H9 (cell line): ENCODE measurements at regions not wholly inside any gene's neighbourhood (a gene's known extent, or its start where the extent isn't known, plus 50 kb on each side); places are given as distances from the start of the nearest gene placed in this dataset.

ENCODE experiments used
- DNase-seq: peaks from one replicate; pipeline ENCODE4 v3.0.0-alpha.2; 2017
- H2AFZ ChIP-seq: one replicate; pipeline ENCODE4 v1.6.1; 2013; ENCODE audit warnings: mild to moderate bottlenecking, low read length, control low read depth, moderate library complexity
- H2AK5ac ChIP-seq: 2 replicates; pipeline ENCODE4 v1.6.1; 2013; ENCODE audit warnings: low read length, control low read depth, mixed read lengths; ENCODE audit not compliant: insufficient read length
- H2BK120ac ChIP-seq: one replicate; pipeline ENCODE4 v1.6.1; 2013; ENCODE audit warnings: low read depth, mild to moderate bottlenecking, low read length, control low read depth, inconsistent platforms; ENCODE audit not compliant: poor library complexity, severe bottlenecking
- H2BK12ac ChIP-seq: 2 replicates; pipeline ENCODE4 v1.6.1; 2013; ENCODE audit warnings: low read length, control low read depth, mixed read lengths, low read depth; ENCODE audit not compliant: insufficient read length
- H2BK15ac ChIP-seq: 2 replicates; pipeline ENCODE4 v1.6.1; 2013; ENCODE audit warnings: low read depth, low read length, control low read depth
- H2BK20ac ChIP-seq: one replicate; pipeline ENCODE4 v1.6.1; 2013; ENCODE audit warnings: low read depth, mild to moderate bottlenecking, low read length, control low read depth, inconsistent platforms; ENCODE audit not compliant: poor library complexity, severe bottlenecking
- H2BK5ac ChIP-seq: 2 replicates; pipeline ENCODE4 v1.6.1; 2013; ENCODE audit warnings: low read length, control low read depth, mixed read lengths; ENCODE audit not compliant: insufficient read length
- H3K14ac ChIP-seq: 2 replicates; pipeline ENCODE4 v1.6.1; 2013; ENCODE audit warnings: low read length, control low read depth; ENCODE audit not compliant: insufficient read depth
- H3K18ac ChIP-seq: 2 replicates; pipeline ENCODE4 v1.6.1; 2013; ENCODE audit warnings: low read depth, mild to moderate bottlenecking, mixed read lengths, low read length, control low read depth; ENCODE audit not compliant: insufficient read length
- H3K23ac ChIP-seq: 2 replicates; pipeline ENCODE4 v1.6.1; 2013; ENCODE audit warnings: low read length, control low read depth, mixed read lengths, low read depth; ENCODE audit not compliant: insufficient read length
- H3K23me2 ChIP-seq: 2 replicates; pipeline ENCODE4 v1.6.1; 2013; ENCODE audit warnings: low read depth, mild to moderate bottlenecking, mixed read lengths, low read length, control low read depth; ENCODE audit not compliant: insufficient read length, poor library complexity, severe bottlenecking
- H3K27ac ChIP-seq: 2 replicates; pipeline ENCODE4 v1.5.1; 2013; ENCODE audit warnings: low read length, control low read depth, mixed read lengths, low read depth; ENCODE audit not compliant: insufficient read length
- H3K27me3 ChIP-seq: 2 replicates; pipeline ENCODE4 v1.6.1; 2013; ENCODE audit warnings: low read length, control low read depth, inconsistent platforms; ENCODE audit not compliant: insufficient read depth
- H3K4ac ChIP-seq: 2 replicates; pipeline ENCODE4 v1.6.1; 2013; ENCODE audit warnings: low read depth, mild to moderate bottlenecking, control low read depth, inconsistent platforms, low read length, moderate library complexity
- H3K4me1 ChIP-seq: 2 replicates; pipeline ENCODE4 v1.6.1; 2013; ENCODE audit warnings: low read length, control low read depth, inconsistent platforms; ENCODE audit not compliant: insufficient read depth
- H3K4me2 ChIP-seq: 2 replicates; pipeline ENCODE4 v1.6.1; 2013; ENCODE audit warnings: low read length, control low read depth, mixed read lengths; ENCODE audit not compliant: insufficient read length, insufficient read depth
- H3K56ac ChIP-seq: 2 replicates; pipeline ENCODE4 v1.6.1; 2013; ENCODE audit warnings: low read depth, mild to moderate bottlenecking, mixed read lengths, low read length, control low read depth; ENCODE audit not compliant: insufficient read length
- H3K79me1 ChIP-seq: 2 replicates; pipeline ENCODE4 v1.6.1; 2013; ENCODE audit warnings: low read depth, mild to moderate bottlenecking, moderate library complexity, low read length, control low read depth, inconsistent platforms; ENCODE audit not compliant: insufficient read depth, poor library complexity, severe bottlenecking
- H3K79me2 ChIP-seq: 2 replicates; pipeline ENCODE4 v1.6.1; 2013; ENCODE audit warnings: low read length, control low read depth, inconsistent platforms; ENCODE audit not compliant: insufficient read depth
- H3K9ac ChIP-seq: 2 replicates; pipeline ENCODE4 v1.6.1; 2013; ENCODE audit warnings: low read length, control low read depth, mixed read lengths; ENCODE audit not compliant: insufficient read length; ENCODE audit errors: extremely low read depth
- H3K9me3 ChIP-seq: one replicate; pipeline ENCODE4 v1.6.1; 2013; ENCODE audit warnings: low read depth, low read length, inconsistent platforms; ENCODE audit not compliant: control insufficient read depth
- H3T11ph ChIP-seq: one replicate; pipeline ENCODE4 v1.6.1; 2013; ENCODE audit warnings: mild to moderate bottlenecking, low read length, control low read depth, inconsistent platforms
- H4K20me1 ChIP-seq: one replicate; pipeline ENCODE4 v1.6.1; 2013; ENCODE audit not compliant: control insufficient read depth, insufficient read length, insufficient read depth
- H4K5ac ChIP-seq: 2 replicates; pipeline ENCODE4 v1.6.1; 2013; ENCODE audit warnings: low read depth, mild to moderate bottlenecking, mixed read lengths, low read length, control low read depth; ENCODE audit not compliant: insufficient read length
- H4K8ac ChIP-seq: replicated peaks from 2 replicates; pipeline ENCODE4 v1.6.1; 2013; ENCODE audit warnings: low read length, control low read depth, mixed read lengths, low read depth; ENCODE audit not compliant: insufficient read length
- H4K91ac ChIP-seq: 2 replicates; pipeline ENCODE4 v1.6.1; 2013; ENCODE audit warnings: low read depth, mild to moderate bottlenecking, moderate library complexity, mixed read lengths, low read length, control low read depth; ENCODE audit not compliant: insufficient read length
- H3K27ac Mint-ChIP-seq, 3 experiments: 2 replicates in 2 of 3; 3 replicates in 1 of 3; pipeline ENCODE4 v1.8.0; 2020 to 2021; ENCODE audit warnings: mixed read lengths in 3 of 3, mild to moderate bottlenecking in 1 of 3, moderate library complexity in 1 of 3
- H3K27me3 Mint-ChIP-seq: 2 replicates; pipeline ENCODE4 v1.8.0; 2021; ENCODE audit warnings: low read depth, mild to moderate bottlenecking, moderate library complexity, mixed read lengths
- H3K36me3 Mint-ChIP-seq, 3 experiments: 2 replicates in 2 of 3; 3 replicates in 1 of 3; pipeline ENCODE4 v1.8.0; 2020 to 2021; ENCODE audit warnings: low read depth in 3 of 3, mixed read lengths in 3 of 3; ENCODE audit not compliant: insufficient read depth in 1 of 3
- H3K4me1 Mint-ChIP-seq, 2 experiments: 2 replicates each; pipeline ENCODE4 v1.8.0; 2020; ENCODE audit warnings: mixed read lengths in 2 of 2
- H3K4me3 Mint-ChIP-seq, 2 experiments: 2 replicates in 1 of 2; 3 replicates in 1 of 2; pipeline ENCODE4 v1.8.0; 2020 to 2021; ENCODE audit warnings: mild to moderate bottlenecking in 2 of 2, mixed read lengths in 2 of 2, moderate library complexity in 1 of 2
- H3K9me3 Mint-ChIP-seq, 2 experiments: 2 replicates in 1 of 2; 3 replicates in 1 of 2; pipeline ENCODE4 v1.8.0; 2020; ENCODE audit warnings: mild to moderate bottlenecking in 2 of 2, mixed read lengths in 2 of 2, moderate library complexity in 1 of 2
- CTCF ChIP-seq: fragments of 200-600 bp; sonication (generic); conservative IDR thresholded peaks from 3 replicates; pipeline ENCODE4 v1.8.0; 2021; ENCODE audit warnings: antibody characterized with exemption, mild to moderate bottlenecking
- WGBS: extraction: QIAGEN DNeasy Blood & Tissue Kit; methylation state at CpG from one replicate; pipeline ENCODE4 v1.1.7; 2013; ENCODE audit warnings: missing lambda C conversion rate, low lambda C conversion rate, mixed read lengths; ENCODE audit not compliant: insufficient read length; ENCODE audit errors: extremely low coverage; 5-methylcytosine and 5-hydroxymethylcytosine counted together

DNA sequence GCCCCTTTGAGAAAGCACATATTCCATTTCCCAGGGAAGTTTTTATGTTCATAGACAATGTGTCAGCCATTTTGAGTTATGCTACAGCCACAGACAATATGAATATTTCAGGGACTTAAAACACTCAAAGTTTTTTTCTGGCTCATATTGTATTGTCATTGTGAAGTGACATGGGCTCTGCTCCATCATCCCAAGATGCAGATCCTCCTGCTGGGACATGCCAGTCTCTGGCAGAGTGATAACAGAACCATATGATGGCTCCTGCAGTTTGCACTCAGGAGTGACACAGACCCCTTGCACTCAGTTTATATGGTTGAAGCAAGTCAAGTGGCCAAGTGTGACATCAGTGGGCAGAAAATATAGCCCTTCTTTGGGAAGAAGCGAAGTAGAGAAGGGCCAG lies 498.4 kb upstream of the TUSC1 start:
- no peak overlapping the region for H3K18ac ChIP-seq
- H4K91ac ChIP-seq = no peak overlapping the region
- H3K14ac ChIP-seq = no peak overlapping the region
- H3K23ac ChIP-seq = no peak overlapping the region
- H3K9ac ChIP-seq = no peak overlapping the region
- no peaks in the 10 kb centered on the region for H3K79me1 ChIP-seq
- H3K23me2 ChIP-seq = no peaks in the 10 kb centered on the region
- no peak overlapping the region for H3K4me3 Mint-ChIP-seq
- H3K27me3 ChIP-seq = no peaks in the 10 kb centered on the region
- H3K27ac ChIP-seq = no peak overlapping the region
- no peak overlapping the region for H4K5ac ChIP-seq
- no peaks in the 10 kb centered on the region for H3K27me3 Mint-ChIP-seq
- no peak overlapping the region for H2BK12ac ChIP-seq
- H3K9me3 Mint-ChIP-seq = no peaks in the 10 kb centered on the region
- no peak overlapping the region for H2AK5ac ChIP-seq
- H2AFZ ChIP-seq = no peak overlapping the region
- H2BK120ac ChIP-seq = no peak overlapping the region
- no peaks in the 10 kb centered on the region for H3K79me2 ChIP-seq
- no peak for DNase-seq
- WGBS = no CpG with 5 or more reads among the region's 1 CpG
- H3K4me2 ChIP-seq = no peak overlapping the region
- H3K56ac ChIP-seq = no peak overlapping the region
- TF ChIP-seq CTCF = no peak
- no peaks in the 10 kb centered on the region for H3K9me3 ChIP-seq
- H3K4me1 ChIP-seq = no peaks in the 10 kb centered on the region
- H3K36me3 Mint-ChIP-seq = no peaks in the 10 kb centered on the region
- H3T11ph ChIP-seq = no peak overlapping the region
- H3K4ac ChIP-seq = no peak overlapping the region
- no peak overlapping the region for H4K8ac ChIP-seq
- no peak overlapping the region for H2BK15ac ChIP-seq
- no peak overlapping the region for H2BK5ac ChIP-seq
- no peaks in the 10 kb centered on the region for H4K20me1 ChIP-seq
- no peak overlapping the region for H3K27ac Mint-ChIP-seq
- no peak overlapping the region for H2BK20ac ChIP-seq
- H3K4me1 Mint-ChIP-seq = peaks cover 3 to 6% of the 10 kb centered on the region in 2 experiments
